Skin of body (tissue), 1 donor: ENCODE measurements at regions not wholly inside any gene's neighbourhood (a gene's known extent, or its start where the extent isn't known, plus 50 kb on each side); places are given as distances from the start of the nearest gene placed in this dataset.
"Not testable (repeated sequence)": the region's sequence is repeated elsewhere in the genome, so short reads cannot be mapped to it uniquely, and the experiment has no call there.

Source experiments
- DNase-seq: peaks from one replicate; lab custom pipeline; 2025; lab: John Stamatoyannopoulos, UW

DNA sequence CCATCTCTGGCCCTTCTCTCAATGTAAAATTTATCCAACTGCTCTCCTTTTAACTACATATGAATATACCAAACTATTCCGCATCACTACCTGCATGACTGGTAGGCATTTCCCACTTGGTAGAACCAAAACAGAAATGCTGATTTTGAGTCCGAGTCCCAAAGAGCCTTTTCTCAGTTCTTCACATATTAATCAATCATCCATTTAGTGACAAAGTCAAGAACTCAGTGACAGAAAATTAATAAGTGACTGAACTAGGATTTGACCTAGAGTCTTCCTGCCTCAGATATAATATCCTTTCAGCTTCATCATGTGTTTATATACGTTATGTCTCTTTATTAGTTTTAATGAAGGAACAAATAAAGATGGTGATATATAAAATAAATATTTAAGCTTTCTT, 700.6 kb upstream of the GOLIM4 start:
- DNase-seq, result no peak

DNA sequence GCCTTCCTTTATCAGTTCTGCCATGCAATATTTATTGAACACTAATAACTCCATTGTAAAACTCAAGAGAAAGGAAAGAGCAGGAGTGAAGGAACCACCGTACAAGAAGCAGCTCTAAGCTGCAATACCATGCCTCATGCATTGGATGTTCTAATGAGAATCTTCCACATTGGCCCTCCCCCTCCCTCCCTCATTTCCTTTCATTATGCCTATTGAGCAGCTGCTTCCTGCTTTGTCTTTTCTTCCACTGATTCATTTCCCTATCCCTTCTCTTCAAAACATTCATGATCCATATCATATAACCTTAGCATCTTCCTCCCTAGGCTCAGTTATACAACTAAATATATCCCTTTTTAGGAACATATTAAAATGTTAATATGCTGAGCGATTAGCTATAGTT, 698.7 kb upstream of the GOLIM4 start:
- no peak for DNase-seq

DNA sequence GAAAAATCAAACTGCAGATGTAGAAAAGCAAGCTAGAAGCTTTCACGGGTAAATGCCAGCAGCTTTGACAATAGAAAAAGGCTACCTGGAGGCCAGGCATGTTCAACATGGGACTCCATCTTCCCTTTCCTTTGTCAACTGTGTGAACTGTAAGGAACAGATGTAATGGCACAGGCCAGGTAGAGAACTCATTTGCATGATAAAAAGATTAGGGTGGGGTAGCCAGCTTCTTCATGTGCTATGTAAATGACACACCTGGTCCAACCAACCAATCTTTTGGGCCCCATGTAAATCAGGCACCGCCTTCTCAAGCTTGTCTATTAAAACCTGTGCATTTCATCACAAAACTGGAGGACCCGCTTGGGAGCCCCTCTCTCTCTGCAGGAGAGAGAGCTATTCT, 686.5 kb upstream of the GOLIM4 start:
- no peak for DNase-seq

- DNase-seq, result not testable (repeated sequence)
These were observed 684.4 kb upstream of the GOLIM4 start for GRCh38 chr3:168779970-168780645.

DNA sequence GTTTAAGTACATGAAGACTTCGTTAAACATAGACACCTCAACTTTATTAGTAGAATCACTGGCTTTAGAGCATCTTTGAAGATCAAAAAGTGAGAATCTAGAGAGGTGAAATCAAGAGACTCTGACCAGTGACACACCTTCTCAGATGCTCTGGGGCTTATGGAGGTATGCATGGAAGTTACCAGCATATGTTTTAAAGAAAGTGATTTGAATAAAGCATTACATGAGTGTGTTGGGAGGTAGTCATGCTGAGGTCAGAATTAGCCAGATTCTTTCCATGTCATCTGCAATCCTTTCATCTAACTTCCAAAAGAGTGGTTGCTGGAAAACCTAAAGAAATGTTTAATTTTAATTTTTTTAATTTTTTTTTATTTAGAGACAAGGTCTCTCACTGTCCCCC, 658.0 kb upstream of the GOLIM4 start:
- no peak for DNase-seq

GRCh38 chr3:168752339-168752738, 656.6 kb upstream of the GOLIM4 start:
- DNase-seq, result no peak

- no peak for DNase-seq
These were observed 652.0 kb upstream of the GOLIM4 start for GRCh38 chr3:168747697-168748096.

GRCh38 chr3:168738527-168739325, 643.0 kb upstream of the GOLIM4 start:
- DNase-seq, result no peak

DNA sequence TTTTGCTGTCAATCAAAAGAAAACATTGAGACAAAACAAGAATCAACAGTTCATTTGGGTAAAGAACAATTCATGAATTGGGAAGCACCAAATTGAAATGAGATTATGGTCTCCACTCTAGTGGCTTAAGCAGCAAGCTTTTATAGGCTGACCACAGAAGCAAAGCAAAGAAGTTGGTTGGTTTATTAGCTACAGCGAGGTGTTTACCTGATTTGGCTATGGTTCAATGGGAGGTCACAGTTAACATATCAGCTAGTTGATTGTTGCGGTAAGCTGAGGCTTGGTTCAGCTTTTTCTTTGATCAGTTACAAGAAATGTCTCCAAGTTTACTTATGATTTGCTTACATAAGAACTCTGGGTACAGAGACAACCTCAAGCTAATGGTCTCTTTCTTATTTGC, 640.5 kb upstream of the GOLIM4 start:
- DNase-seq, result no peak

DNA sequence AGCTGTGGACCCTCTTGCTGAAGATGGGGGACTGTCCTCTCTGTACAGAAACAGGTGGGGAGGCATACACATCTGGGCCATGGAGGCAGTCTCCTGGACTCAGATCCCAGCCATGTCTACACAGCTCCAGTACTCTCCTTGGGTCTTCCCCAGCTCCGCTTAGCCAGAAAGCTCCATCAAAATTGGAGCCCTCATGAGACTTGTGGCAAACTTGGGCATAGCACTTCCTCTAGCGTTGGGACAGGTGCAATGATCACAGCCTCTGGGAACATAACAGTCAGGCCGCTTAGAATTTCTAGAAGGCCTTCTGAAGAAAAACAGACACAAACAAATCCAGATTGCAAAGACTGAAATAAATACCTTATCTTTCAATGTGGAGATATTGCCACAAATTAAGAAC, 634.3 kb upstream of the GOLIM4 start:
- no peak for DNase-seq

GRCh38 chr3:168722091-168722490, 626.4 kb upstream of the GOLIM4 start:
- no peak for DNase-seq

GRCh38 chr3:168714609-168715240, 619.0 kb upstream of the GOLIM4 start:
- no peak for DNase-seq

DNA sequence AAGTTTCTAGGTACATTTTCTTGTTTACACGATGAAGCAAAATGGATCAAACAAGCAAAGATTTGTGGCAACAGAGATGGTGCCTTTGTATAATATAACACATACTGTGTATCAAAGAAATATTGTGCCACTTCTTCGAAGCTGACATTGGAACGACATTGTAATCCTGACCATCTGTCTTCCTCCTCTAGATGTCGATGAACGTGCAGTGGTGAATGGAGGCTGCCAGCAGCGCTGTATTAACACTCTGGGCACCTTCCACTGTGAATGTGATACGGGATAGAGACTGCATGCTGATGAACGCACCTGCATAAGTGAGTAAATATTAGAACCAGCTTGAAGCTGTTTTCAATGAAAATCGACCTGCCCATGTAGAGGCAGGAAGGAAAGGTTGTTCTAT, 613.3 kb upstream of the GOLIM4 start:
- DNase-seq, result no peak

DNA sequence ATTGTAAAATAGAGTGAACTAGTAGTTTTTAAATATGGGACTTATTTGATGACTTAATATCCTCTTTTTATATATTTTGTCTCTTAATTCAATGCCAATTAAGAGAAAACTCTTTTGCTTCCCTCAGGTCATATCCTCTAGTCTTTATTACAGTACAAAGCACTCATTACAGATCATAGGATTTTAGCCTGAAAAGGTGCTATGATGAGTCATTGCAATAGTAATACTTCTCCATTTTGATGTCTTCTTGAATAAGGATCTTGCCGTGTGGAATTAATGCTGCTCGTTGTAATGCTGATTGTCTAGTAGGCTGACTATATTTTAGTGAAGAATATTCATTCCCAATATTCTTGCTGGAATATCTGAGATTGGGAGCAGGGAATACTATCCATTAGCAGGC, 612.2 kb upstream of the GOLIM4 start:
- DNase-seq, result no peak

- DNase-seq, result no peak
These were observed 609.7 kb upstream of the GOLIM4 start for GRCh38 chr3:168705412-168705811.

DNA sequence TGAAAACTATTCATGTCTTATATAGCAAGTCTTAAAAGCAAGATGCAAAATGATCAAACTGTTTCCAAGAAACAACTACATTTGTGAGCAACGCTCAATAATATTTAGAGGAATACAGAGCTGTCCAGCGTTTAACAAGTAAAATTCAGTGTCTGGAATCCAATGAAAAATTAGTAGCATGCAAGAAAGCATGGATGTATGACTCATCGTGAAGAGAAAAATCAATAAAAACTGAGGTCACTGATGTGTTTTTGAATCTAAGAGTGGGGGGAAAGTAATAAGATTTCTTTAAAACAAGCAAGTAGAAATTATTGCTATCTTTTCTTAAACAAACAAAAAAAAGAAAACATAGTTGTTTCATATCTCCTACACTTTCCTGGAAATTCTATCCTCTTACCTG, 600.3 kb upstream of the GOLIM4 start:
- DNase-seq, result no peak

- DNase-seq, result no peak
These were observed 598.1 kb upstream of the GOLIM4 start for GRCh38 chr3:168693870-168694269.

GRCh38 chr3:168688267-168688666, 592.5 kb upstream of the GOLIM4 start:
- no peak for DNase-seq

DNA sequence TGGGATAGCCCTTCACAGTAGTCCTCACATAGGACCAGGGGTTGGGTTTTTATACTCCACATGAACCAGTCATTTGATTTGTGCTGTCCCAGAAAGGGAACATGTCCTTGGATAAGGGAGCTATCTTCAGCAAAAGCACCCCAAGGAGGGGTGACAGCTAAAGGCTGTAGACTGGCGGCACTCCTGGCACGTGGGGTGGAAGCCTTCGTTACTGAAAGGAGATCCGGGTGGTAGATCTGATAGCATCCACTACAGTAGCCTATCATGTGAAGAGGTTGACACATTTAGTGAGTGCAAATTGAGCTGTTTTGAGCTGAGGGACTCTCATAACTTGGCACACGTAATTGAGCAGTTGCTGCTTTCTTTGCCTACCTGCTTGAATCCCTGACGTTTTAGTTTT, 588.8 kb upstream of the GOLIM4 start:
- DNase-seq, result no peak

GRCh38 chr3:168678730-168679129, 583.0 kb upstream of the GOLIM4 start:
- DNase-seq, result no peak

GRCh38 chr3:168671091-168671490, 575.4 kb upstream of the GOLIM4 start:
- DNase-seq, result no peak

- not testable (repeated sequence) for DNase-seq
These were observed 565.3 kb upstream of the GOLIM4 start for GRCh38 chr3:168660879-168661657.
